ENCODE measurements at regions not wholly inside any gene's neighbourhood (a gene's known extent, or its start where the extent isn't known, plus 50 kb on each side); places are given as distances from the start of the nearest gene placed in this dataset.
"Not testable (repeated sequence)": the region's sequence is repeated elsewhere in the genome, so short reads cannot be mapped to it uniquely, and the experiment has no call there.

DNA sequence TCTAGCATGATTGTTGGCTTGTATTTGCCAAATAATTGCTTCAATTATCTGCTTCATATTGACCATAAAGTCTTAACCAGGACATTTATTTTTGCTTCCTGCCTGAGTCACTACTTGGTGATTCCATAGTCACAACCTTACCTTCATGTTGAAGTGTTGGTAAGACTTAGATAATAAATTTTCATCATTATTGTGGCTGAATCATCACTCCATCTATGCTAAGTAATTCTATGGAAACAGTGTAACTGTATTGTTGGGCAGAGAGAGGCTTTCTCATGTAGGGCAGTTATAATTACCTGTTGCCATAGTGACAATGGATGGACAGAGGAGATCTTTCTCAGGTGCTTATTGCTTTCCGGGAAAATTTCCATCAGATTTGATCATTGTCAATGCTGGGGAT, 330.7 kb upstream of the LRRC3B start:
- no peak for DNase-seq

DNA sequence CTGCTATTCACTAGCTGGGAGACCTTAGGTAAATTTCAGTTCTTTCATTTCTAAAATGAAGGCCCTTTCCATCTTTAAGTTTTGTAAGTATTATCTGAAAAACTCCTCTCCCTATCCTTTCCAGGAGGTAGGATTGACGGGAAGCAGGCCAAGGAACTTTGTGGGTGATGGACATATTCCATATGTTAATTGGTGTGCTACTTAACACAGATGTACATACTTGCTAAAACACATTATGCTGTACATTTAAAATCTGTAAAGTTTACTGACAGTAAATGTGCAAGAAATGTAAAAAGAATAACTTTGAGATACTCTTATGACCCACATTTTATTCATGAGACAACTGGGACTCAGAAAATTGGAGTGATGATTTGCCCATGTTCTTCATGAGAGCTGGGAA, 329.8 kb upstream of the LRRC3B start:
- no peak for DNase-seq

DNA sequence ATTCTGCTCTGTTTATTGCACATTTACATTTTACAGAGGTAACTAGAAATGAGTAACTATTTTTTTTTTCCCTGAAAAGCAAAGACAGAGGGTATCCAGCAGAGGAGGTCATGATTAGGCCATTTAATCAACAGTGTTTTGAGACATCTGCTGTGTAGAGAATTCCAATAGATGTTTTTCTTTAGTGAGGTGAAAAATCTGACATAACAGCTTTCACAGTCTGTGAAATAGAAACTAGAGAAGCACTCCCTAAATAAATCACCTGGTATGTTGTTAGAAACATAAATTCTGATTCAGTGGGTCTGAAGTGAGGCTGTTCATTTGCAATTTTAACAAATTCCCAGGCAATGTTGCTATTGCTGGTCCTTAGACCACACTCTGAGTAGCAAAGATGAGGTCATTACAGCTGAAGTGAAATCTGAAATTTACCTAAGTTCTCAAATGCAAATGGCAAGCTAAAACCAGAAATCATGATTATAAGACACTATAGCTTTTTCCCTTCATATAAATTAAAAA, 329.2 kb upstream of the LRRC3B start:
- DNase-seq, result no peak

DNA sequence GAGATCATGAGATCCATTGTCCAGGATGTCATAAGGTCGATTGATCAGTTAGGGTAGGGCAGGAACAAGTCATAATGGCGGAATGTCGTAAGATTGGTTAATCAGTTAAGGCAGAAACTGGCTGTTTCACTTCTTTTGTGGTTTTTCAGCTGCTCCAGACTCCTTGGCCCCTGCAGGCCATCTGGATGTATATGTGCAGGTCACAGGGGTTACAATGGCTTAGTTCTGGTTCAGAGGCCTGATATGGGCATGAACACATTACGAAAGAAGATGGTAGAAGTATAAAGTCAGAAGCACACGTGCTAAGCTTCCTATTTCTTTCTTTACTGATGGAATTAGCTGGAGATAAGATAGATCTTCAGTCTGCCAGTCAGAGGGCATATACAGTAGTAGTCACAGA, 315.4 kb upstream of the LRRC3B start:
- DNase-seq, result no peak

DNA sequence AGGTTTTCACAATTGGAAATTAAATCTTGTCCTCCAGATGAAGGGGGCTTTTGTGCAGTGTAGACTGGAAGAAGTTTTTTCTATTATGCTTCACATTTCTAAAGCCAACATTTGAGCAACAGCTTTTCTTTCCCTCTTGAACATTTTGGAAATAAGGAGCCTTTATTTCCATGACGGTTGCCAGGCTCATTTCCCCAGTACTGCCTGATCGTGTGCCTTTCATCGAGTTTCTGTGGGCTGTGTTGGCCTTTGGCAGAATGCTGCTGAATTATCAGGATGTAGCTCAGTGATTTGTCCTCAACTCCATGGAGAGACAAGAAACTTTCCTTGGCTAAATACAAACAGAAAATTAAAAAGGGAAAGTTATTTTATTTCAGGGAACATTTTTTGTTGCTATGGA, 314.8 kb upstream of the LRRC3B start:
- DNase-seq, result no peak

DNA sequence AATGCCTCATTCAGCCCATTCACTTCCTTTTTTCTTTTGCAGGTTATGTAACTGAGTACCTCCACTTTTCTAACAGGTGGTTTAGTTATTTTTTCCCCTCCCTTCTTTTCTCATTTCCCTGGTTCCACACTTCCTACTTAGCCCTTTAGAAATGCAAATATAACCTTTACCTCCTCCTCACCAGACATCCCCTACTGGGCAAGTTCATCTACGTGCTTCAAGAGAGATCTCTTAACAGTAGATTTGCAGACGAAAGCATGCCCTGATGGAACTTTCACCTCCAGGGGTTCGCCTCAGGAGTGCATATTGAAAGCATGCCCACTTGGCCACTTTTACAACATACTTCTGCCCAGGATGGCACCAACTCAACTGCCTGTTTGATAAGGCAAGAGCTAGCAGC, 314.1 kb upstream of the LRRC3B start:
- DNase-seq, result no peak

DNA sequence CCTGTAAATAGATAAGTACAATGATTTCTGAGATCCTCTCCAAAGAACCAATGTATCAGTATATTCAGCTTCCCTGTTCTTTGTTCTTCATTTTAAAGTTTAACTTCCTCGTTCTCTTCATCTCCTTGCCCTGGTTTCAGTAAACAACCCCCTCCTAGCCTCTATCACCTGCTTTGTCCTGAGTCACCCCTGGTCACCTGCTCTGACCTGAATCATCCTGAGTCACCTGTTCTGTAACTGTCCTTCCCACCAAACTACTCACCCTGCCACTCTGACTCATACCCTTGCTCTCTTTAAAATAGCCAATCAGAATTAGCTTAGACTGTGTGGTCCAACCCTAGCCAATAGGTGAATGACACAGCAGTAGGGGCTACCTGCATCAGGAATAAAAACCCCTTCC, 313.0 kb upstream of the LRRC3B start:
- not testable (repeated sequence) for DNase-seq

DNA sequence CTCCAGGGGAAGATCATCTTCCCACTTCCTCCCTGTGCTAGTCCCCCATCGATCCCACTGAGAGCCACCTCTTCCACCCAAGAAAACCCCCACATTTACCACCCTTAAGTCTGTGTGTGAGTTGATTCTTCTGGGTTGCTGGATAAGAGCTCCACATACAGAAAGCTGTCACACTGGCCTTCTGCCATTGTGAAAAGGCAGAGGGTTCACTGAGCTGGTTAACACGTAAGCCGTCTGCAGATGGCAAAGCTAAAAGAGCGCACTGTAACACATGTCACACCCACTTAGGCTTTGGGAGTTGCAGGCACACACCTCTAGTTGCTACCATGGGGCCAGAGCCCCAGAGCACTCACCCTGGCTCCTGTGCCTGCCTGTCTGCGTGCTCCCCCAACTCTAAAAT, 309.8 kb upstream of the LRRC3B start:
- peak in 1 of 2 experiments; percentile 21 for DNase-seq

DNA sequence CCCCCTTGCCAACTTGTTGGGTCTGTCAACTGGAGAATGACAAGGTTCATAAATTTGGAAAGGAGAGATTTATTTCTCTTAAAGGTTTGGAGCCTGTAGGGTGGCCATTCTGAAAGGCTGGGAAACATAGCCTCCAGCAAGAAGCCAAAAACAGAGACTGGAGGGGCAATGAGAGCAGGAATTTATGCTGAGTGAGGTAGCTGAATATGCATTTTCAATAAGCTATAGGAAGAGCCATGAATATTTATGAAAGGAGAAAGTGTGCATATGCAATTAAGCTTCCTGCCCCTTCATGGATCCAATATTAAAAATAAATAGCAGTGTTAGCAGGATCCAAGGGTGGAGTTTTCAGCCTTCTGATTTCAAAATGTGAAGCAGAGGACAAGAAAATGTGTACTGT, 306.1 kb upstream of the LRRC3B start:
- DNase-seq, result no peak

DNA sequence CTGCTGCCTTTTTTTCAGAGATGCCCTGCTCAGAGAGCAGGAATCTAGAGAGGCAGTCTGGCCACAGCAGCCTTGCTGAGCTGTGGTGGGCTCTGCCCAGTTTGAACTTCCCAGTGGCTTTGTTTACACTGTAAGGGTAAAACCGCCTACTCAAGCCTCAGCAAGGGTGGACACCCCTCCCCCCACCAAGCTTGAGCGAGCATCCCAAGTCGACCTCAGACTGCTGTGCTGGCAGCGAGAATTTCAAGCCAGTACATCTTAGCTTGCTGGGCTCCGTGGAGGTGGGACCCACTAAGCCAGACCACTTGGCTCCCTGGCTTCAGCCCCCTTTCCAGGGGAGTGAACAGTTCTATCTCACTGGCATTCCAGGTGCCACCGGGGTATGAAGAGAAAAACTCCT, 298.8 kb upstream of the LRRC3B start:
- not testable (repeated sequence) for DNase-seq

DNA sequence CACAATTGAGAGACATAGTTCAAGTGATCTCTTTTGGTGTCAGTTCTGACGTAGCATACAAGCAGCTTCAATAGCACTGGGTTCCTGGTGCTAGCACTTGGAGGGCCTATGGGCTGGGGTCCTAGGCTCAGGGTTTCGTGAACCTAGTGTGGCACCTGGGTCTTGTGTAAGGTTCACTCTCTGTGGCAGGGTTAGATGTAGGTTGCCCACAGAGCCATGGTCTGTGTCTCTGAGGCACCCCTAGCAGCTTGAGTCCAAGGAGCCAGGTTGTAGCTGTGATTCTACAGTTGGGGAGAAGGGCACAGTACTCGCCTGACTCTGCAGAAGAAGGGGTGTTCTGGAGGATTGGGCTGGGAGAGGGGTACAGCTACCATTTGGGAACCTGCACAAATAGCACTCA, 282.6 kb upstream of the LRRC3B start:
- no peak for DNase-seq

DNA sequence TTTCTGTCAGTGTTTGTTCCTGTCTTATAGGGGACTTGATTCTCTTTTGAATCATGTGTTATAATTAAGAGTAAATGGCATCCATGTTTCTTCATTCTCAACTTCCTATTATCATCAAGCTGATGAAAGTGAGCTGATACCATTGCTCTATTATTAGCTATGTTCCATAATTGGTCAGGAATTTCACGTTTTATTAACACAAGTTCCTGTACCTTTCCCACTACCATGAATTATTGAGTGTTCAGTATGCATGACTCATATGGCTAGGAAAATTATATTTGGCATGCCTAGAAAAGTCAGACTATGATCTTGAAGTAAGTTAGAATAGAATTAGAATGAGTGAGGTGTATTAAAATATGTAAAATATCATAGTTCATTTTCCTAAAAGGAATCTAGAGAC, 278.9 kb upstream of the LRRC3B start:
- DNase-seq, result no peak

DNA sequence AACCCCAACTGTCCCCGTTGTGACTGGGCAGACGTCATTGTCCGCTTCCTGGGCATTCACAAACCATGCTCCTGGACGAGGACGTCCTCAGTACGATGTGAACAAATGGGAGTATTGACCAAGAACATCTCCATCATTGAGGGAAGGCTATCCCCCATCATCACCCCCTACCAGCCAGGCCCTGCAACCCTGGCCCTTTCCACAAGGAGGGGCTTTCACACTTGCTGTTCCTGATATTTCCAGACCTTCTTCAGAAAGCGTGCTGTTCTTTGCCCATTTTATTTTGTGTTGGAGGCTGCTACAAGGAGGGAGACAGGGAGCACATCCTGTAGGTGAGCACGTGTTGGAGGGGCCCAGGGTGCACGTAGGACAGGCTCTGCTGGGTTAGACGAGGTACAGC, 277.0 kb upstream of the LRRC3B start:
- DNase-seq, result no peak

DNA sequence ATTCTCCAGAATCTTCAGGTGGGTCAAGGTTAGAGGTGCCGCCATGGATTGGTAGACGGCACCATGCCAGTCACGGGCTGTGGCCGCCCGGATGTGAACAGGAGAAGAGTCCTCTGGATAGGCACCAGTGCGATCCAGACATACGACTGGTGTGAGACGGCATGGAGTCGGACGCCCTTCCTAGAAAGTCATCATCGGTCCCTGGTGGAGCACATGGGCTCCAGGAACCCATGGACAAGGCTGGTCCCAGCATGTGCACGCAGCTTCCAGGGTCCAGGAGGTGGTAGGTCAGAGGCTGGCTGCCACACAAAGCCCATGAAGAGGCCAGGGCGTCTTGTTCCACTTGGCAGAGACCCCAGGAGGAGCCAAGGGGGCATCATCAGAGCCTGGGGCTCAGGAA, 276.1 kb upstream of the LRRC3B start:
- no peak for DNase-seq

DNA sequence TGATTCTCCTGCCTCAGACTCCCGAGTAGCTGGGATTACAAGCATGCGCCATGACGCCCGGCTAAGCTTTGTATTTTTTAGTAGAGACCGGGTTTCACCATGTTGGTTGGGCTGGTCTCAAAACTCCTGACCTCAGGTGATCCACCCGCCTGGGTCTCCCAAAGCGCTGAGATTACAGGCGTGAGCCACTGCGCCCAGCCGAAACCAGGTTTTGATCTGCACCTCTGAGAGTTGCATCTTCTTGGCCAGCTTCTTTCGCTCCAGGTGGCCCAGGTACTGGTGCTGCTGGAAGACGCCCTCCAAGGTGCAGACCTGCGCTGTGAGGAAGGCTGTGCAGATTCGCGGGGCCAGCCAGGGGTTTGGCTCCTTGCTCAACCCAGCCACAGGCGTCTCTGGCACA, 275.4 kb upstream of the LRRC3B start:
- no peak for DNase-seq

DNA sequence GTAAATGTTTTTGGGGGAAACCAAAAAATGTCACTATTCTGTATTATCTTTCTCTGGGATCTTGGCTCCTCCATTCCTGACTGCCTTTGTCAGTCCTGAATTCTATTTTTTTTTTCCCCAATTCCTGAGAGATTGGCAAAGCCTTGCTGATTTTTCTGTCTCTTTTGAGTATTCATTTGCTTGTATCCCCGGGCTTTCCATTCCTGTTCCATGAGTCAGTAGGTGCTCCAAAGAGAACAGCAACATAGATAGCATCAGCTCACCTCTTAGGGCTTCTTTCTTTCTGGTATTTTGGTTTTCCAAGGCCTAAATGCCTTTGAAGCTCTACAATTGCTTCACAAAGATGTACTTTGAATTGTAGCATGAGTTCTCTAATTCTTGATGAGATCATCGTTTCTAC, 271.7 kb upstream of the LRRC3B start:
- no peak for DNase-seq

DNA sequence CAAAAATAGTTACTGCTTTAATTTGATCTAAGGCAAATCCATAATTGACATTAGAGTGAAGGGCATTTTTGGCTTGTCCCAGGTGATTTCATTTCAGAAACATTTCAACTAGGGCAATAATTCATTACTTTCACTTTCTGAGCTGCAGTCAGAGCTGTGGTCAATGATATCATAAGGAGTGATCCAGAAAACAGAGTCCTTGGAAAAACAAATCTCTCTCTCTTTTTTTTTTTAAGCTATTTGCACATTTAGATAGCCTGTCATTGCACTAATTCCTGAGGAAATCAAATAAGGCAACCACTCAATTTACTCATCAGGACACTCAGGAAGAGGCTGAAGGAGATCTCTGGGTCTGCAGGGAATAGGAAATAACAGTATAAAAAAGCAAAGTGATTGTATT, 269.5 kb upstream of the LRRC3B start:
- no peak for DNase-seq

DNA sequence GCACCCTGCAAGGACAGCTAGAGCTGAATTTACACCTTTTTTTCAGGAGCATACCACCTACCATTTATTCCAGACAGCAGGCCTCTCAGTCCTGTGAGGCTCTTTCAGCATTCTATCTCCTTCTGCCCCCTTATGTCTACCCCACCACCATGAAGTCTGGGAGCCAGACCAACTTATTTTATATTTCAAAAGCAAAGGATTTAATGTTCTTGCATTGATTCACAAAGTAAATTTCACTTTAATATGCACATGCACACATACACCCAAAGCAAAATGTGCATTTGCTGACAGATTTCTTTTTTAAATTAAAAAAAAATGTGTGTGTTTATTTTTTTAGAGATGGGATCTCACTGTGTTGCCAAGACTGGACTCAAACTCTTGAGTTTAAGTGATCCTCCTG, 264.2 kb upstream of the LRRC3B start:
- no peak for DNase-seq

DNA sequence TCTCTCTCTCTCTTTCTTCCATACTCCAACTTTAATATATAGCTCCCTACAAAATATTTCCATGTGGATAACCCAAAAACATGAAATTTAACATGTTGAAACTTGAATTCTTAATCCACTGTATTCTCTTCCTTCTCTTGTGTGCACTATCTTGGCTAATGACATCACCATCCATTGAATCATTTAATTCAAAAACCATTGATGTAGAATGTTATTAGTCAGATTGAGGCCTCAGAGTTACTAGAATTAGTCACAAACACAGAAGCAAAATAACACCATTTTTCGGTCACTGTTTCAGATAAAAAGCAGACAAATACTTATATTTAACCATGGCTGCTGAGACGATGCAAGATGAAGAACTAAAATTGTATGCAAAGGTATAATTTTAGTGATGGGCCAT, 256.9 kb upstream of the LRRC3B start:
- DNase-seq, result no peak

DNA sequence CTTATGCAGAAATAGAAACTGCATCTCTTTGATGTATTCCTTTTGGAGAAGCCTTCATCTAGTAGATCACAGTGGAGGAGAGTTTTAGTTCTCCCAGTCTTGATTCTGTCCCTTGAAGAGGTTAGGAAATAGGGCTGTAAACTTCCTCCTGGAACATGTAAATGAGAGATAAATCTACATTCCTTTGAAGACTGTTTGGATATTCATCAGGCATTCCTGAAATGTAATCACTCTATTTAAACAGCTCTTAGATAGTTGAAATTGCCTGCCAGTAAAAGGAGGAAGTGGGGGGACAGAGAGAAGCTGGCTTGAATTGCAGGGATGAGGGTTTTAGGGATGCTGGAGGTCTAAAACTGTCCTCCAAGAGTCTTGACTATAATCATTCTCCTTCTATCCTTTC, 254.3 kb upstream of the LRRC3B start:
- no peak for DNase-seq

DNA sequence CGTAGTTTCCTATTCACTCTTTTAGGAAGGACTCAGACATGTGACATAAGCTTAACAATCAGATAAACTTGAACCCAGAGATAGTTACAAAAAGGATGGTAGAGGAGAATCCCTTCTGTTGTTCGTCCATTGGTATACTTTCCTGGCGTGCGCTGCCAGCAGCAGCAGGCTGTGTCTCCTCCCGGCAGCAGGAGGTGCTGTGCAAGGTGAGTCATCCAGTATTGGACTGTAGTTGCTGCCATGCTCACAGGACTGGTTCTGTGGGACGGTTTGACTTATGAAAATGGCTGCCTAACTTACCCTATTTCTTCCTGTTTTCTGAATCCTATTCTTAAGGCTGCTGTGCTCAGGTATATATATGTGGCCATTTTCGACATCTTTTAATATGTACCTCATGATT, 253.4 kb upstream of the LRRC3B start:
- DNase-seq, result no peak

DNA sequence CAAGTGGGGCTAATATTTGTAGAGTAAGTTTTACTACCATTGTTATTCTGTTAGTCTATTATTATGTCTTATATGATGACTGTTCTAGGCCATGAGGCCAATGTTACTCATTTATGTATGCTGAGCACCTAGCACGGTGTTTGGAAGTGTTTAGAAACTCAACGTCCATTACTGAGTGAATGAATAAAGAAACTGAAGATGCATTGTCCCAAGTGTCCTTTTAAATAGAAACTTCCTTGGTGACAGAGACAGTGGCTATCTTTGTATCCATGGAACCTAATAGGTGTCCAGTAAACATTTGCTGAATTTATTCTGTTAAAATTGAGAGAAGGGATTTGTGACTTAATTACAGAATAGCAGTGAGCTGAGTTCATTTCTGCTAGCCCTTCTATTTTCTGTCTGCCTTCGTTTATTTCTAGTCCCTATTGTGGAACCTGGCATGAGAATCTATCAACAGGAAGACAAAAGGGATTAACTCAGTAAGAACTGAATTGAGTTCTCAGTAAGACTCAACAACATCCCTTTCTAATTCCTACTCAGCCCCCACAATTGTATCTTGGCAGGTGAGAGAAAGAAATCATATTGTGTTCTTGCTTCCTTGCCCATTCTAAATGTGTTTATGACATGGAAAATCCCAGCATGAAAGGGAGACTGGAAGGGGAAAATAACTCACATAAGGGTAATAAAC, 246.6 kb upstream of the LRRC3B start:
- DNase-seq, result no peak

DNA sequence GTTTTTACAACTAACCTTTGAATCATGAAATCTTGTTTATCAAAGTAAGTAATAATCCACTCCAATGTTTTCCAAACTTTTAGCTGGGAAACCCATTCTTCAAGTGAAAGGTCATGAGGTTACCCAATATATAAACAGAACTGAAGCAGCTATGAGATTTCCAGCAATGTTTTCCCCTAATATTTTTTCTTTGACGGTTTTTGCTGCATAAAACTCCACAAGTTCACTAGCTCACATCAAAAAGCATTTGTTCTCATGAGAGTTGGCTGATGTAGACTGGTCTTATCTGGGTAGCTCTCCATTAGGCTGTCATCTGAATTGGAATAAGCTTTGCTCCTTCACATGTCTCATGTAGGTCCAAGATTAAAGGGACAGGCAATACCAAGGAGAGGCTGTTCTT, 241.2 kb upstream of the LRRC3B start:
- no peak for DNase-seq

DNA sequence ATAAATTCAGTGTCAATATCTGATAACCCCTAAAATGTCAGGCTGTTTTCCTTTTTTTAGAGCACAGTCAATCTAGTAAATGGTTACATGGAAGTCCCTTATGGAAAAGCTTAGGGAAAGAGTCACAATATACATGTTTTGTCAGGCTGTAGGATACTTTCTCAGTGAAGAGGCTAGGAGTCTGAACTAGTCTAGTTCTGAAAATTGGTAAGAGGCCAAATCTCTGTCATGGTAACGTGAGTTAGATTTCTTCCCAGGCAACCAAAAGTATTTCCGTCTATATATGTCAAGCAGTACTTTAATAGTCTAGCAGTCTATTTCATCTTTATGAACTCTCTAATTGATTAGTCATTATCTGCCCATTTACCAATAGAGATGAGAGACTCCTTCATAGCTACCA, 215.9 kb upstream of the LRRC3B start:
- no peak for DNase-seq

DNA sequence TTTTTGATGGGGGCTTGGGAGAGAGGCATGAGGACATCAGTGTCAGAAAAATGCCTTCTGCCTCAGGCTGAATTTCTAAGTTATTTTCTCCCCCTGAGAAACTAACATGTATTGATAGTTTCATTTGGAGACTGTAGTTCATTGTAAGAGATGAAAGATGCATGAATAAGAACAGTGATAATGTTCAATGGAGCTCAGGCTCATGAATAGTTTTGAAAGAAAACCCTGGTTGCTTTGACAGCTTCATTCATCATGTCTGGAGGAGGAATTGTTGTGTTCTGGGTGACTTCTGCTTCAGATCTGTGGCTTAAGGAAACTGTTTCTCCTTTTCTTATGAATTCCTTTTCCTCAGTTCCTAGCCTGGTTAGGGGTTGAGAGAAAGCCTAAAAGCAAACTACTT, 204.0 kb upstream of the LRRC3B start:
- DNase-seq, result no peak

DNA sequence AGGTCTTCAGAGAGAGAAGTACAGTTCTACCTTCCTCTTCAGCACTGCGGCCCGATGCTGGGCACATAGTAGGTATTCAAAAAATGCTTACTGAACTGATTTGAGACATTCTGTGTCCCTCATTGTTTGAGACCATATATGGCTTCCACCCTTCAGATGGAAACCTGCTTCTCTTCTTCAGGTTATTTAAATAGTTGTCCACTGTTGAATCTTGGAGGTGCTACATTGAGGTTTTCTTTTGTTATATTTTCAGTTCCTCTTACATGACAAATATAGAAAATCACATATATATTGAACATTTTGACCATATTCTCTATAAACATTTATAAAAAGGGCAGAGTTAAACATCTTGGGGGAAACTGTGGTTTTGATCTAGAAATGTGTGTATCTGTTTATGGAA, 200.2 kb upstream of the LRRC3B start:
- DNase-seq, result no peak

Measured in cerebellar nuclear complex (tissue), 1 donor.